Keratinocyte (primary cell): ENCODE measurements at regions not wholly inside any gene's neighbourhood (a gene's known extent, or its start where the extent isn't known, plus 50 kb on each side); places are given as distances from the start of the nearest gene placed in this dataset.

Experiments used
- DNase-seq: peaks from one replicate; pipeline ENCODE4 v3.0.0-alpha.2; 2011; ENCODE audit warnings: low read depth, missing footprints, low spot score
- FAIRE-seq: peaks from 2 replicates; lab custom pipeline; 2011; peaks lifted over from hg19 to GRCh38; lab: Jason Lieb, UNC
- H2AFZ ChIP-seq: 2 replicates; pipeline ENCODE4 v1.6.0; 2012; ENCODE audit warnings: low read length, control low read depth, inconsistent platforms; ENCODE audit not compliant: control insufficient read depth
- H3K27ac ChIP-seq: 2 replicates; pipeline ENCODE4 v1.5.1; 2011; ENCODE audit warnings: low read length; ENCODE audit not compliant: control insufficient read depth, insufficient read depth
- H3K27me3 ChIP-seq: 3 replicates; pipeline ENCODE4 v1.6.0; 2011; ENCODE audit warnings: low read length; ENCODE audit not compliant: control insufficient read depth, insufficient read depth; ENCODE audit errors: extremely low read depth
- H3K36me3 ChIP-seq, 2 experiments: 2 replicates in 1 of 2; 3 replicates in 1 of 2; pipeline ENCODE4 v1.5.1; 2011; ENCODE audit warnings: low read length in 2 of 2, mild to moderate bottlenecking in 1 of 2; ENCODE audit not compliant: control insufficient read depth in 2 of 2, insufficient read depth in 2 of 2; ENCODE audit errors: extremely low read depth in 1 of 2
- H3K4me1 ChIP-seq: 3 replicates; pipeline ENCODE4 v1.5.1; 2011; ENCODE audit warnings: low read length; ENCODE audit not compliant: control insufficient read depth, insufficient read depth; ENCODE audit errors: extremely low read depth
- H3K4me2 ChIP-seq: 3 replicates; pipeline ENCODE4 v1.6.0; 2011; ENCODE audit warnings: low read depth, low read length; ENCODE audit not compliant: control insufficient read depth, insufficient read depth; ENCODE audit errors: extremely low read depth
- H3K4me3 ChIP-seq, 3 experiments: fragments of 200-600 bp in 1 of 3; sonication (generic) in 1 of 3; 2 replicates in 2 of 3; 3 replicates in 1 of 3; pipeline ENCODE4 v1.5.1; 2011 to 2016; ENCODE audit warnings: low read length in 3 of 3, mild to moderate bottlenecking in 3 of 3, control low read depth in 2 of 3, inconsistent platforms in 1 of 3, low read depth in 1 of 3, mixed read lengths in 1 of 3, mixed run types in 1 of 3, moderate library complexity in 1 of 3; ENCODE audit not compliant: control insufficient read depth in 2 of 3, insufficient read depth in 2 of 3; ENCODE audit errors: extremely low read depth in 1 of 3
- H3K79me2 ChIP-seq: 2 replicates; pipeline ENCODE4 v1.6.0; 2012; ENCODE audit warnings: low read length; ENCODE audit not compliant: control insufficient read depth, insufficient read depth
- H3K9ac ChIP-seq: 3 replicates; pipeline ENCODE4 v1.6.0; 2011; ENCODE audit warnings: low read length; ENCODE audit not compliant: control insufficient read depth, insufficient read depth; ENCODE audit errors: extremely low read depth
- H3K9me1 ChIP-seq: 3 replicates; pipeline ENCODE4 v1.6.0; 2011; ENCODE audit warnings: low read length; ENCODE audit not compliant: control insufficient read depth, insufficient read depth; ENCODE audit errors: extremely low read depth
- H3K9me3 ChIP-seq: 2 replicates; pipeline ENCODE4 v1.5.1; 2012; ENCODE audit warnings: low read depth, low read length; ENCODE audit not compliant: control insufficient read depth
- H4K20me1 ChIP-seq: 3 replicates; pipeline ENCODE4 v1.6.0; 2011; ENCODE audit warnings: low read length; ENCODE audit not compliant: control insufficient read depth, insufficient read depth; ENCODE audit errors: extremely low read depth
- EZH2 ChIP-seq: IDR thresholded peaks from one replicate; pipeline ENCODE4 v1.6.1; 2012; ENCODE audit warnings: inconsistent platforms, mild to moderate bottlenecking, low read length, moderate library complexity
- dilution Hi-C: fragments of 300-500 bp; cut with MboI; formaldehyde crosslinking; loops from one replicate; pipeline ENCODE4 v1.7.0; 2020; ENCODE audit warnings: low sequenced_read_pairs; ENCODE audit not compliant: extremely low pct_ligation_motif_present
- TF ChIP-seq, protein P1 (sequence below), 3 experiments: IDR thresholded peaks in 1 of 3; conservative IDR thresholded peaks in 1 of 3; optimal IDR thresholded peaks in 1 of 3; 2 replicates in 2 of 3; 3 replicates in 1 of 3; pipeline versions ENCODE3 to v1.5.1; 2011; ENCODE audit warnings: low read length in 3 of 3, mild to moderate bottlenecking in 3 of 3, moderate library complexity in 2 of 3, control low read depth in 1 of 3, inconsistent platforms in 1 of 3; ENCODE audit not compliant: insufficient read depth in 2 of 3; ENCODE audit errors: extremely low read depth in 1 of 3

DNA sequence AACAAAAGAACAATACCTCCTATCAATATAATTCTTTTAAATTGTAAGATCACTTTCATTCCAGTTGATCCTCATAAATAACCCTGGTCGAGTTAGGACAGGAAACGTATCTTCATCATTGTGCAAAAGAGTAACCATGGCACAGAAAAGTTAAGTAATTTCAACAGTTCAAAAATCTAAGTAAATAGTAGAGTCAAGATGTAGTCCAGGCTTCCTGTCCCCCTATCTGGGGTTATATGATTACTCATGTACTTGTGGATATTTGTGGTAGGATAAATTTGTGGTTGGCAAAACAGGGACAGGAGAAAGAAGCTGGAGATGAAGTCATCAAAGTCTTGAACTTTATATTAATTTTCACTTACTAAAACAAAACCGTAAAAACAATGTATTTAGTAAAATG is 772.6 kb downstream of the TSN start:
- dilution Hi-C loops = no loop called here
- no peak for DNase-seq
- Histone ChIP-seq H3K36me3 (no peaks in the 10 kb centered on the region), H4K20me1 (no peaks in the 10 kb centered on the region), H3K4me2 (no peak overlapping the region), H3K27me3 (no peaks in the 10 kb centered on the region), H3K79me2 (no peaks in the 10 kb centered on the region), H3K9me1 (no peaks in the 10 kb centered on the region), H3K4me1 (no peaks in the 10 kb centered on the region), H3K27ac (no peak overlapping the region), H3K4me3 (no peak overlapping the region), H3K9me3 (no peaks in the 10 kb centered on the region), H2AFZ (no peak overlapping the region), H3K9ac (no peak overlapping the region)
- FAIRE-seq = no peak
- TF ChIP-seq, protein P1, sequence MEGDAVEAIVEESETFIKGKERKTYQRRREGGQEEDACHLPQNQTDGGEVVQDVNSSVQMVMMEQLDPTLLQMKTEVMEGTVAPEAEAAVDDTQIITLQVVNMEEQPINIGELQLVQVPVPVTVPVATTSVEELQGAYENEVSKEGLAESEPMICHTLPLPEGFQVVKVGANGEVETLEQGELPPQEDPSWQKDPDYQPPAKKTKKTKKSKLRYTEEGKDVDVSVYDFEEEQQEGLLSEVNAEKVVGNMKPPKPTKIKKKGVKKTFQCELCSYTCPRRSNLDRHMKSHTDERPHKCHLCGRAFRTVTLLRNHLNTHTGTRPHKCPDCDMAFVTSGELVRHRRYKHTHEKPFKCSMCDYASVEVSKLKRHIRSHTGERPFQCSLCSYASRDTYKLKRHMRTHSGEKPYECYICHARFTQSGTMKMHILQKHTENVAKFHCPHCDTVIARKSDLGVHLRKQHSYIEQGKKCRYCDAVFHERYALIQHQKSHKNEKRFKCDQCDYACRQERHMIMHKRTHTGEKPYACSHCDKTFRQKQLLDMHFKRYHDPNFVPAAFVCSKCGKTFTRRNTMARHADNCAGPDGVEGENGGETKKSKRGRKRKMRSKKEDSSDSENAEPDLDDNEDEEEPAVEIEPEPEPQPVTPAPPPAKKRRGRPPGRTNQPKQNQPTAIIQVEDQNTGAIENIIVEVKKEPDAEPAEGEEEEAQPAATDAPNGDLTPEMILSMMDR (optimal IDR thresholded peaks at IDR 0.05 in 1 of 3, IDR thresholded peaks at IDR 0.05 in 1 of 3, conservative IDR thresholded peaks at IDR 0.05 in 1 of 3; ENCODE audit: extremely low read depth in 1 of 3, insufficient read depth in 2 of 3, low read length in 3 of 3) = no peak
- TF ChIP-seq EZH2 = no peak

DNA sequence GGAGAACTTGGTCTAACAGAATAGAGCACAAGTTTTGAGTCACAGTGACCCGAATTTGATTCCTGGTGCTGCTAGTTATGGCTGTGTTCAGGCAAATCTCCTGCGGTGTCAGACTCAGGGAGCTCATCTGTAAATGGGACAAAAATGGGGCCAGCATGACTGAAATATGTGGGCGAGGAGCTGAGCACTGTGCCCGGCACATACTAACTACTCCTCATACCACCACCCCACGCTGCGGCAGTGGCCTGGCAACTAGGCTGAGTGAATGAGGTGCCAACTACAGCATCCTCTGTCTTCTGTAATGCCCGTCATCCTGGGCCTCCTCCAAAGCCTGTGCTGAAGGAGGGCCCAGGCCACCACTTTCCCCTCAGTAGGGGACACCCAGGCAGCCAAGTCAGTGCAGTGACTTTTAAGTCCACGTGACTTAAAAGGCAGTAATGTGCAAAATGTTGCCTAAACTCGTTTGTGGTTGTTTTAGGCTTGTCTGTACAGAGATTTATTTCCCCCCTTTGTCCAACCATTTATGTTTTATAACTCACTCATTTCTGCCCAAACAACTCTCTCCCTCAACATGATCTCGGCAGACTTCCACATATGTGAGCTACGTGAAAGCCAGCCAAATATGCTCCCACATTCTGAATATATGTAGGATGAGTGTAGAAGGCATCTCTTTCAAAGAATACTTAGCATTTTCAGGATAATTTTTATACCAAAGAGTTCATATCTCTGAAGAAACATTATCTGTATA is 773.7 kb downstream of the TSN start:
- dilution Hi-C loops = no loop called here
- no peak for TF ChIP-seq EZH2
- TF ChIP-seq, protein P1 (optimal IDR thresholded peaks at IDR 0.05 in 1 of 3, IDR thresholded peaks at IDR 0.05 in 1 of 3, conservative IDR thresholded peaks at IDR 0.05 in 1 of 3; ENCODE audit: extremely low read depth in 1 of 3, insufficient read depth in 2 of 3, low read length in 3 of 3) = no peak
- Histone ChIP-seq H4K20me1 (no peaks in the 10 kb centered on the region), H3K9ac (no peak overlapping the region), H3K79me2 (no peaks in the 10 kb centered on the region), H3K9me3 (no peaks in the 10 kb centered on the region), H3K4me1 (no peaks in the 10 kb centered on the region), H3K27me3 (no peaks in the 10 kb centered on the region), H2AFZ (no peak overlapping the region), H3K27ac (no peak overlapping the region), H3K4me2 (no peak overlapping the region), H3K4me3 (no peak overlapping the region), H3K9me1 (no peaks in the 10 kb centered on the region), H3K36me3 (no peaks in the 10 kb centered on the region)
- DNase-seq = no peak
- FAIRE-seq = no peak
